ENCODE measurements at regions not wholly inside any gene's neighbourhood (a gene's known extent, or its start where the extent isn't known, plus 50 kb on each side); places are given as distances from the start of the nearest gene placed in this dataset.

DNA sequence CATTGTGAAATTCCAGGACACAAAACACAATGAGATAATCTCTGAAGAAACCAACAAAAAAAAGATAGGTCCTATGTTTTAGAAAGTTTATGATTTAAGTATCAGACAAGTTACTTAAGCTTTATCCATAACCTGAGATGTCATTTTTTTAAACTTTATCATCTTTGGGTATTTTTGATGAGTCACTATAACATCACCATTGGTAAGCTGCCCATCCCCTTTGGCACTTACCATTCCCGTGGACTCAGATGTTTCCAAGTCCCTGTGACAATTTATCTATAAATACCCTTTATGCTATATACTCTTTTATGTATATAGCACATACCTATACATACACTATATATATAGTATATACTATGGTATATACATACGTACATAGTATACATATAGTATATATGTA, 198.9 kb upstream of the GEMIN8 start:
- H3K4me3 ChIP-seq (replicated peaks in 1 of 3; ENCODE audit: low read depth in 2 of 3, low read length in 3 of 3) = no peak overlapping the region
- no peak overlapping the region for H3K4me2 ChIP-seq (replicated peaks; ENCODE audit: extremely low read depth, low read length, poor library complexity, severe bottlenecking)
- H3K36me3 ChIP-seq (replicated peaks in 1 of 2; ENCODE audit: control insufficient read depth in 1 of 2, insufficient read depth in 2 of 2, low read length in 2 of 2) = no peaks in the 10 kb centered on the region
- no peak overlapping the region for H3K4me3 Mint-ChIP-seq
- H3K9me3 Mint-ChIP-seq = peaks cover 0 to 8% (median 1%) of the 10 kb centered on the region in 7 donors
- no peak overlapping the region for H3K9ac ChIP-seq (ENCODE audit: insufficient read depth, low read length, poor library complexity, severe bottlenecking)
- TF ChIP-seq, protein P1, sequence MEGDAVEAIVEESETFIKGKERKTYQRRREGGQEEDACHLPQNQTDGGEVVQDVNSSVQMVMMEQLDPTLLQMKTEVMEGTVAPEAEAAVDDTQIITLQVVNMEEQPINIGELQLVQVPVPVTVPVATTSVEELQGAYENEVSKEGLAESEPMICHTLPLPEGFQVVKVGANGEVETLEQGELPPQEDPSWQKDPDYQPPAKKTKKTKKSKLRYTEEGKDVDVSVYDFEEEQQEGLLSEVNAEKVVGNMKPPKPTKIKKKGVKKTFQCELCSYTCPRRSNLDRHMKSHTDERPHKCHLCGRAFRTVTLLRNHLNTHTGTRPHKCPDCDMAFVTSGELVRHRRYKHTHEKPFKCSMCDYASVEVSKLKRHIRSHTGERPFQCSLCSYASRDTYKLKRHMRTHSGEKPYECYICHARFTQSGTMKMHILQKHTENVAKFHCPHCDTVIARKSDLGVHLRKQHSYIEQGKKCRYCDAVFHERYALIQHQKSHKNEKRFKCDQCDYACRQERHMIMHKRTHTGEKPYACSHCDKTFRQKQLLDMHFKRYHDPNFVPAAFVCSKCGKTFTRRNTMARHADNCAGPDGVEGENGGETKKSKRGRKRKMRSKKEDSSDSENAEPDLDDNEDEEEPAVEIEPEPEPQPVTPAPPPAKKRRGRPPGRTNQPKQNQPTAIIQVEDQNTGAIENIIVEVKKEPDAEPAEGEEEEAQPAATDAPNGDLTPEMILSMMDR (IDR thresholded peaks at IDR 0.05) = no peak
- no peak overlapping the region for H3K27ac Mint-ChIP-seq
- H3K36me3 Mint-ChIP-seq = no peaks in the 10 kb centered on the region
- no CpG with 5 or more reads among the region's 2 CpGs for WGBS (ENCODE audit: insufficient coverage)
- no peaks in the 10 kb centered on the region for H3K4me1 Mint-ChIP-seq
- H3K27ac ChIP-seq (ENCODE audit: low read depth in 1 of 2, low read length in 2 of 2) = no peak overlapping the region
- peaks cover 0 to 2% (median 0%) of the 10 kb centered on the region in 3 donors for H3K27me3 Mint-ChIP-seq (ENCODE audit: low read depth in 3 of 3)
- no peak for DNase-seq
- H3K4me1 ChIP-seq (ENCODE audit: control insufficient read depth in 1 of 2, insufficient read depth in 2 of 2, low read length in 2 of 2) = no peaks in the 10 kb centered on the region
- no peaks in the 10 kb centered on the region for H3K79me2 ChIP-seq (ENCODE audit: insufficient read depth, low read length)
- no peak overlapping the region for H2AFZ ChIP-seq (ENCODE audit: insufficient read depth, low read depth, low read length, poor library complexity, severe bottlenecking)
- H4K20me1 ChIP-seq (ENCODE audit: insufficient read depth, low read length) = no peaks in the 10 kb centered on the region
- intact Hi-C loops (cut with micrococcal nuclease) = no loop called here
- H3K9me3 ChIP-seq (replicated peaks in 1 of 2; ENCODE audit: control insufficient read depth in 1 of 2, insufficient read depth in 1 of 2, low read length in 2 of 2) = no peaks in the 10 kb centered on the region
- no peaks in the 10 kb centered on the region for H3K27me3 ChIP-seq (ENCODE audit: control insufficient read depth in 2 of 2, insufficient read depth in 2 of 2, low read length in 2 of 2)

DNA sequence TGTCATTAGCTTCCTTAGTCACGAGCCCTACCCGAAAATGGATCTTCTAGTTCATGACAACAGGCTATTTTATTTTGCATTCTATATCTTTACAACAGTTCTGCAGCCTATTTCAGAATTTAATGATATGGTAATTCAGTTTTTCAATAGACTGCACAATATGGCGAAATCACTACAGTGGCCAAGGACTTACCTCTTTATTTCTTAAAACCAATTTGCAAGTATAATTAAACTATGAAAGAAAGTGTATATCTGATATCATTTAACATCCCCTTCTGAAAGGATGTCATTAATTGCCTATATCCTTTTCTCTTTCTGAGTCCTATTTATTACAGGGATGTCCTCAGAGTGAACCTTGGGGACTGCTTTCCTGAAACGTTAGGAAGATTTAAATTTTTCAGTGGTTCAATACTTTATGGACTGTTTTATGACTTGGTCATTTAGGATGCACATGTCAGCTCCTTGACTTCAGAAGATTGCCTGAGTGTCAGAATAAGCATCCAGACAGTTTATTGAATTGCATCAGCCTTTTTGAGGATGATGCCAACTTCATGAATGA, 190.8 kb upstream of the GEMIN8 start:
- Histone ChIP-seq H3K27ac (ENCODE audit: low read depth in 1 of 2, low read length in 2 of 2) (no peak overlapping the region), H4K20me1 (ENCODE audit: insufficient read depth, low read length) (no peaks in the 10 kb centered on the region), H3K9ac (ENCODE audit: insufficient read depth, low read length, poor library complexity, severe bottlenecking) (no peak overlapping the region), H3K9me3 (replicated peaks in 1 of 2; ENCODE audit: control insufficient read depth in 1 of 2, insufficient read depth in 1 of 2, low read length in 2 of 2) (no peaks in the 10 kb centered on the region), H3K36me3 (replicated peaks in 1 of 2; ENCODE audit: control insufficient read depth in 1 of 2, insufficient read depth in 2 of 2, low read length in 2 of 2) (no peaks in the 10 kb centered on the region), H3K79me2 (ENCODE audit: insufficient read depth, low read length) (no peaks in the 10 kb centered on the region), H3K4me2 (replicated peaks; ENCODE audit: extremely low read depth, low read length, poor library complexity, severe bottlenecking) (no peak overlapping the region), H3K4me1 (ENCODE audit: control insufficient read depth in 1 of 2, insufficient read depth in 2 of 2, low read length in 2 of 2) (no peaks in the 10 kb centered on the region), H3K27me3 (ENCODE audit: control insufficient read depth in 2 of 2, insufficient read depth in 2 of 2, low read length in 2 of 2) (no peaks in the 10 kb centered on the region), H2AFZ (ENCODE audit: insufficient read depth, low read depth, low read length, poor library complexity, severe bottlenecking) (no peak overlapping the region), H3K4me3 (replicated peaks in 1 of 3; ENCODE audit: low read depth in 2 of 3, low read length in 3 of 3) (no peak overlapping the region)
- intact Hi-C loops (cut with micrococcal nuclease) = no loop called here
- H3K9me3 Mint-ChIP-seq = peaks cover 0 to 2% (median 0%) of the 10 kb centered on the region in 7 donors
- peaks cover 0 to 2% (median 0%) of the 10 kb centered on the region in 3 donors for H3K27me3 Mint-ChIP-seq (ENCODE audit: low read depth in 3 of 3)
- no peak for DNase-seq
- H3K4me1 Mint-ChIP-seq = no peaks in the 10 kb centered on the region
- no CpG with 5 or more reads among the region's 4 CpGs for WGBS (ENCODE audit: insufficient coverage)
- TF ChIP-seq, protein P1 (IDR thresholded peaks at IDR 0.05) = no peak
- no peak overlapping the region for H3K27ac Mint-ChIP-seq
- no peaks in the 10 kb centered on the region for H3K36me3 Mint-ChIP-seq
- H3K4me3 Mint-ChIP-seq = no peak overlapping the region

All from CD14-positive monocyte (primary cell).